H9 (cell line): ENCODE measurements at regions not wholly inside any gene's neighbourhood (a gene's known extent, or its start where the extent isn't known, plus 50 kb on each side); places are given as distances from the start of the nearest gene placed in this dataset.

Experiments
- DNase-seq: peaks from one replicate; pipeline ENCODE4 v3.0.0-alpha.2; 2017
- H2AFZ ChIP-seq: one replicate; pipeline ENCODE4 v1.6.1; 2013; ENCODE audit warnings: mild to moderate bottlenecking, low read length, control low read depth, moderate library complexity
- H2AK5ac ChIP-seq: 2 replicates; pipeline ENCODE4 v1.6.1; 2013; ENCODE audit warnings: low read length, control low read depth, mixed read lengths; ENCODE audit not compliant: insufficient read length
- H2BK120ac ChIP-seq: one replicate; pipeline ENCODE4 v1.6.1; 2013; ENCODE audit warnings: low read depth, mild to moderate bottlenecking, low read length, control low read depth, inconsistent platforms; ENCODE audit not compliant: poor library complexity, severe bottlenecking
- H2BK12ac ChIP-seq: 2 replicates; pipeline ENCODE4 v1.6.1; 2013; ENCODE audit warnings: low read length, control low read depth, mixed read lengths, low read depth; ENCODE audit not compliant: insufficient read length
- H2BK15ac ChIP-seq: 2 replicates; pipeline ENCODE4 v1.6.1; 2013; ENCODE audit warnings: low read depth, low read length, control low read depth
- H2BK20ac ChIP-seq: one replicate; pipeline ENCODE4 v1.6.1; 2013; ENCODE audit warnings: low read depth, mild to moderate bottlenecking, low read length, control low read depth, inconsistent platforms; ENCODE audit not compliant: poor library complexity, severe bottlenecking
- H2BK5ac ChIP-seq: 2 replicates; pipeline ENCODE4 v1.6.1; 2013; ENCODE audit warnings: low read length, control low read depth, mixed read lengths; ENCODE audit not compliant: insufficient read length
- H3K14ac ChIP-seq: 2 replicates; pipeline ENCODE4 v1.6.1; 2013; ENCODE audit warnings: low read length, control low read depth; ENCODE audit not compliant: insufficient read depth
- H3K18ac ChIP-seq: 2 replicates; pipeline ENCODE4 v1.6.1; 2013; ENCODE audit warnings: low read depth, mild to moderate bottlenecking, mixed read lengths, low read length, control low read depth; ENCODE audit not compliant: insufficient read length
- H3K23ac ChIP-seq: 2 replicates; pipeline ENCODE4 v1.6.1; 2013; ENCODE audit warnings: low read length, control low read depth, mixed read lengths, low read depth; ENCODE audit not compliant: insufficient read length
- H3K23me2 ChIP-seq: 2 replicates; pipeline ENCODE4 v1.6.1; 2013; ENCODE audit warnings: low read depth, mild to moderate bottlenecking, mixed read lengths, low read length, control low read depth; ENCODE audit not compliant: insufficient read length, poor library complexity, severe bottlenecking
- H3K27ac ChIP-seq: 2 replicates; pipeline ENCODE4 v1.5.1; 2013; ENCODE audit warnings: low read length, control low read depth, mixed read lengths, low read depth; ENCODE audit not compliant: insufficient read length
- H3K27me3 ChIP-seq: 2 replicates; pipeline ENCODE4 v1.6.1; 2013; ENCODE audit warnings: low read length, control low read depth, inconsistent platforms; ENCODE audit not compliant: insufficient read depth
- H3K4ac ChIP-seq: 2 replicates; pipeline ENCODE4 v1.6.1; 2013; ENCODE audit warnings: low read depth, mild to moderate bottlenecking, control low read depth, inconsistent platforms, low read length, moderate library complexity
- H3K4me1 ChIP-seq: 2 replicates; pipeline ENCODE4 v1.6.1; 2013; ENCODE audit warnings: low read length, control low read depth, inconsistent platforms; ENCODE audit not compliant: insufficient read depth
- H3K4me2 ChIP-seq: 2 replicates; pipeline ENCODE4 v1.6.1; 2013; ENCODE audit warnings: low read length, control low read depth, mixed read lengths; ENCODE audit not compliant: insufficient read length, insufficient read depth
- H3K56ac ChIP-seq: 2 replicates; pipeline ENCODE4 v1.6.1; 2013; ENCODE audit warnings: low read depth, mild to moderate bottlenecking, mixed read lengths, low read length, control low read depth; ENCODE audit not compliant: insufficient read length
- H3K79me1 ChIP-seq: 2 replicates; pipeline ENCODE4 v1.6.1; 2013; ENCODE audit warnings: low read depth, mild to moderate bottlenecking, moderate library complexity, low read length, control low read depth, inconsistent platforms; ENCODE audit not compliant: insufficient read depth, poor library complexity, severe bottlenecking
- H3K79me2 ChIP-seq: 2 replicates; pipeline ENCODE4 v1.6.1; 2013; ENCODE audit warnings: low read length, control low read depth, inconsistent platforms; ENCODE audit not compliant: insufficient read depth
- H3K9ac ChIP-seq: 2 replicates; pipeline ENCODE4 v1.6.1; 2013; ENCODE audit warnings: low read length, control low read depth, mixed read lengths; ENCODE audit not compliant: insufficient read length; ENCODE audit errors: extremely low read depth
- H3K9me3 ChIP-seq: one replicate; pipeline ENCODE4 v1.6.1; 2013; ENCODE audit warnings: low read depth, low read length, inconsistent platforms; ENCODE audit not compliant: control insufficient read depth
- H3T11ph ChIP-seq: one replicate; pipeline ENCODE4 v1.6.1; 2013; ENCODE audit warnings: mild to moderate bottlenecking, low read length, control low read depth, inconsistent platforms
- H4K20me1 ChIP-seq: one replicate; pipeline ENCODE4 v1.6.1; 2013; ENCODE audit not compliant: control insufficient read depth, insufficient read length, insufficient read depth
- H4K5ac ChIP-seq: 2 replicates; pipeline ENCODE4 v1.6.1; 2013; ENCODE audit warnings: low read depth, mild to moderate bottlenecking, mixed read lengths, low read length, control low read depth; ENCODE audit not compliant: insufficient read length
- H4K8ac ChIP-seq: replicated peaks from 2 replicates; pipeline ENCODE4 v1.6.1; 2013; ENCODE audit warnings: low read length, control low read depth, mixed read lengths, low read depth; ENCODE audit not compliant: insufficient read length
- H4K91ac ChIP-seq: 2 replicates; pipeline ENCODE4 v1.6.1; 2013; ENCODE audit warnings: low read depth, mild to moderate bottlenecking, moderate library complexity, mixed read lengths, low read length, control low read depth; ENCODE audit not compliant: insufficient read length
- H3K27ac Mint-ChIP-seq, 3 experiments: 2 replicates in 2 of 3; 3 replicates in 1 of 3; pipeline ENCODE4 v1.8.0; 2020 to 2021; ENCODE audit warnings: mixed read lengths in 3 of 3, mild to moderate bottlenecking in 1 of 3, moderate library complexity in 1 of 3
- H3K27me3 Mint-ChIP-seq: 2 replicates; pipeline ENCODE4 v1.8.0; 2021; ENCODE audit warnings: low read depth, mild to moderate bottlenecking, moderate library complexity, mixed read lengths
- H3K36me3 Mint-ChIP-seq, 3 experiments: 2 replicates in 2 of 3; 3 replicates in 1 of 3; pipeline ENCODE4 v1.8.0; 2020 to 2021; ENCODE audit warnings: low read depth in 3 of 3, mixed read lengths in 3 of 3; ENCODE audit not compliant: insufficient read depth in 1 of 3
- H3K4me1 Mint-ChIP-seq, 2 experiments: 2 replicates each; pipeline ENCODE4 v1.8.0; 2020; ENCODE audit warnings: mixed read lengths in 2 of 2
- H3K4me3 Mint-ChIP-seq, 2 experiments: 2 replicates in 1 of 2; 3 replicates in 1 of 2; pipeline ENCODE4 v1.8.0; 2020 to 2021; ENCODE audit warnings: mild to moderate bottlenecking in 2 of 2, mixed read lengths in 2 of 2, moderate library complexity in 1 of 2
- H3K9me3 Mint-ChIP-seq, 2 experiments: 2 replicates in 1 of 2; 3 replicates in 1 of 2; pipeline ENCODE4 v1.8.0; 2020; ENCODE audit warnings: mild to moderate bottlenecking in 2 of 2, mixed read lengths in 2 of 2, moderate library complexity in 1 of 2
- CTCF ChIP-seq: fragments of 200-600 bp; sonication (generic); conservative IDR thresholded peaks from 3 replicates; pipeline ENCODE4 v1.8.0; 2021; ENCODE audit warnings: antibody characterized with exemption, mild to moderate bottlenecking

- H2AK5ac ChIP-seq: no peak overlapping the region
- no peak overlapping the region for H3K4me2 ChIP-seq
- no peak overlapping the region for H3K27ac ChIP-seq
- no peak overlapping the region for H4K5ac ChIP-seq
- H4K20me1 ChIP-seq: no peaks in the 10 kb centered on the region
- H4K91ac ChIP-seq: no peak overlapping the region
- DNase-seq: no peak
- no peak overlapping the region for H2BK20ac ChIP-seq
- H3K79me2 ChIP-seq: no peaks in the 10 kb centered on the region
- H3K27ac Mint-ChIP-seq: no peak overlapping the region
- no peak overlapping the region for H2BK15ac ChIP-seq
- H3K4me3 Mint-ChIP-seq: no peak overlapping the region
- H3K9me3 Mint-ChIP-seq: no peaks in the 10 kb centered on the region
- no peak overlapping the region for H3K18ac ChIP-seq
- no peak overlapping the region for H3K23ac ChIP-seq
- no peaks in the 10 kb centered on the region for H3K79me1 ChIP-seq
- TF ChIP-seq CTCF: no peak
- no peaks in the 10 kb centered on the region for H3K23me2 ChIP-seq
- H3K36me3 Mint-ChIP-seq: no peaks in the 10 kb centered on the region
- no peak overlapping the region for H2BK120ac ChIP-seq
- H3K9me3 ChIP-seq: no peaks in the 10 kb centered on the region
- no peak overlapping the region for H2BK12ac ChIP-seq
- H3K4me1 Mint-ChIP-seq: no peaks in the 10 kb centered on the region
- no peaks in the 10 kb centered on the region for H3K27me3 ChIP-seq
- no peak overlapping the region for H2BK5ac ChIP-seq
- H3K9ac ChIP-seq: no peak overlapping the region
- no peak overlapping the region for H3K4ac ChIP-seq
- no peak overlapping the region for H3K56ac ChIP-seq
- H3K4me1 ChIP-seq: no peaks in the 10 kb centered on the region
- H3T11ph ChIP-seq: no peak overlapping the region
- H4K8ac ChIP-seq: no peak overlapping the region
- no peak overlapping the region for H2AFZ ChIP-seq
- H3K27me3 Mint-ChIP-seq: no peaks in the 10 kb centered on the region
- H3K14ac ChIP-seq: no peak overlapping the region
These were observed 135.2 kb upstream of the TCF21 start for GRCh38 chr6:133753756-133754155.
